IPS DF 6.9 (cell line): ENCODE measurements at regions not wholly inside any gene's neighbourhood (a gene's known extent, or its start where the extent isn't known, plus 50 kb on each side); places are given as distances from the start of the nearest gene placed in this dataset.

Source experiments
- DNase-seq: peaks from one replicate; pipeline ENCODE4 v3.0.0-alpha.2; 2013; ENCODE audit warnings: low read depth, low spot score
- H3K27ac ChIP-seq: one replicate; pipeline ENCODE4 v1.5.1; 2013; ENCODE audit warnings: low read length, control low read depth
- H3K27me3 ChIP-seq: 2 replicates; pipeline ENCODE4 v1.6.1; 2013; ENCODE audit warnings: mild to moderate bottlenecking, low read length; ENCODE audit not compliant: control insufficient read depth, insufficient read depth
- H3K36me3 ChIP-seq: 2 replicates; pipeline ENCODE4 v1.6.1; 2013; ENCODE audit warnings: low read length; ENCODE audit not compliant: control insufficient read depth, insufficient read depth
- H3K4me1 ChIP-seq: 2 replicates; pipeline ENCODE4 v1.6.1; 2013; ENCODE audit warnings: low read length; ENCODE audit not compliant: control insufficient read depth, insufficient read depth
- H3K4me3 ChIP-seq: 2 replicates; pipeline ENCODE4 v1.5.1; 2013; ENCODE audit warnings: mild to moderate bottlenecking, low read length
- H3K9me3 ChIP-seq: 2 replicates; pipeline ENCODE4 v1.6.1; 2013; ENCODE audit warnings: low read length, inconsistent platforms; ENCODE audit not compliant: control insufficient read depth, insufficient read depth
- WGBS: extraction: QIAGEN DNeasy Blood & Tissue Kit; methylation state at CpG from one replicate; pipeline ENCODE4 v1.1.7; 2013; ENCODE audit warnings: mixed read lengths, missing lambda C conversion rate; ENCODE audit not compliant: insufficient read length, insufficient coverage; 5-methylcytosine and 5-hydroxymethylcytosine counted together

GRCh38 chr4:152117054-152117453 is 356.2 kb upstream of the GATB start:
- no peak for DNase-seq
- H3K9me3 ChIP-seq, result no peaks in the 10 kb centered on the region
- H3K4me1 ChIP-seq, result no peaks in the 10 kb centered on the region
- no peak overlapping the region for H3K4me3 ChIP-seq
- H3K27ac ChIP-seq, result no peak overlapping the region
- no peaks in the 10 kb centered on the region for H3K36me3 ChIP-seq
- no CpG with 5 or more reads among the region's 3 CpGs for WGBS
- no peaks in the 10 kb centered on the region for H3K27me3 ChIP-seq

- no peak for DNase-seq
Observed at GRCh38 chr4:152115794-152116193, 355.0 kb upstream of the GATB start.

DNA sequence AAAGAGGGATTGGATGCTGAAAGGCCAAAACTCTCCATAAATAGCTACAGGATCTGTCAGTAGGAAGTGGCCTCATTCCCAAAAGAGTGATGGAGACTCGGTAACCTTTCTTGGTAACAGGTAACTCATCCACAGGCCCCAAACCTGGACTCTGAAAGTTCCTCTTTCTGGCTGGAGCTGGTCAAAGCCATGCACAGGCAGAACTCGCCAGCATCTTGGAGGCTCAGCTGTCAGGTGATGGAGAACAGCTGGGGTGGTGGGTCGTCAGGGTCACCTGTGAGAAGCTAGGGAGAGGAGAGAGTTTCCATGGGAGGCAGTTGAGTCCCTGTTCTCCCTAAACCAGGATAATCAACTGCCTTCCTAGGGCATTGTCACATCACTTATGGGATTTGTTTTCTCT is 354.3 kb upstream of the GATB start:
- no peak overlapping the region for H3K27ac ChIP-seq
- H3K36me3 ChIP-seq, result no peaks in the 10 kb centered on the region
- no peaks in the 10 kb centered on the region for H3K27me3 ChIP-seq
- no peak for DNase-seq
- no peaks in the 10 kb centered on the region for H3K4me1 ChIP-seq
- WGBS, result no CpG with 5 or more reads among the region's 3 CpGs
- H3K4me3 ChIP-seq, result no peak overlapping the region
- H3K9me3 ChIP-seq, result no peaks in the 10 kb centered on the region

More at GRCh38 chr4:152115794-152116193, 355.0 kb upstream of the GATB start:
- Histone ChIP-seq H3K9me3 (no peaks in the 10 kb centered on the region), H3K27ac (no peak overlapping the region), H3K36me3 (no peaks in the 10 kb centered on the region), H3K4me1 (no peaks in the 10 kb centered on the region), H3K27me3 (no peaks in the 10 kb centered on the region), H3K4me3 (no peak overlapping the region)
- no CpG with 5 or more reads among the region's 8 CpGs for WGBS

- Histone ChIP-seq H3K4me1 (no peaks in the 10 kb centered on the region), H3K27ac (no peak overlapping the region), H3K36me3 (no peaks in the 10 kb centered on the region), H3K9me3 (no peaks in the 10 kb centered on the region), H3K4me3 (no peak overlapping the region), H3K27me3 (no peaks in the 10 kb centered on the region)
- no CpG with 5 or more reads among the region's 3 CpGs for WGBS
- no peak for DNase-seq
Observed at GRCh38 chr4:152114562-152114961, 353.8 kb upstream of the GATB start.

- Histone ChIP-seq H3K36me3 (no peaks in the 10 kb centered on the region), H3K27ac (no peak overlapping the region), H3K9me3 (no peaks in the 10 kb centered on the region), H3K27me3 (no peaks in the 10 kb centered on the region), H3K4me3 (no peak overlapping the region), H3K4me1 (no peaks in the 10 kb centered on the region)
- WGBS, result no CpG with 5 or more reads among the region's 2 CpGs
- DNase-seq, result no peak
Observed at GRCh38 chr4:152112887-152113286, 352.1 kb upstream of the GATB start.

- H3K27ac ChIP-seq, result no peak overlapping the region
- no peak for DNase-seq
- H3K27me3 ChIP-seq, result no peaks in the 10 kb centered on the region
- no peaks in the 10 kb centered on the region for H3K36me3 ChIP-seq
- no peaks in the 10 kb centered on the region for H3K9me3 ChIP-seq
- no CpG with 5 or more reads among the region's 2 CpGs for WGBS
- no peak overlapping the region for H3K4me3 ChIP-seq
- no peaks in the 10 kb centered on the region for H3K4me1 ChIP-seq
Observed at GRCh38 chr4:152112190-152112589, 351.4 kb upstream of the GATB start.

DNA sequence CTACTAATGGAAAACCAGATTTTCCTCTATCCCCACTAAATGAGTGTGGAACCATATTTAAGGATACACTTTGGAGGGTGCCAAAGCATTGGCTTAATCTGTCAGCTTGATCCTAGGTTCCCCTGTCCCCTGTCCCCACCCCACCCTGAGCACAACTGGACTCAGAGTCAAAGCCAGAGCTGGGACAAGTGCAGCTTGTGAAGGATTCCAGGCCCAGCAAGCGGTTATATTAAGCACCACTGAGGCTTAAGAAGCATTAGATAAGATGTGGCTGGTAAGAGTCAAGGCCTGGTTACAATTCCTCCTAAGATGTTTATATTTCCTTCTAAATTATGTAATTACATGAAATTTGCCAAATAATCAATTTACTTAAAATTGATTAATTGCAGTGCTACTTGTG is 350.0 kb upstream of the GATB start:
- no CpG with 5 or more reads among the region's 1 CpG for WGBS
- H3K27me3 ChIP-seq, result no peaks in the 10 kb centered on the region

GRCh38 chr4:152109531-152110509 is 349.0 kb upstream of the GATB start:
- no peaks in the 10 kb centered on the region for H3K9me3 ChIP-seq
- no peaks in the 10 kb centered on the region for H3K36me3 ChIP-seq
- DNase-seq, result no peak
- WGBS, result no CpG with 5 or more reads among the region's 9 CpGs
- H3K27me3 ChIP-seq, result no peaks in the 10 kb centered on the region
- no peak overlapping the region for H3K4me3 ChIP-seq
- no peaks in the 10 kb centered on the region for H3K4me1 ChIP-seq
- no peak overlapping the region for H3K27ac ChIP-seq

More for the DNA sequence above, 350.0 kb upstream of the GATB start:
- Histone ChIP-seq H3K9me3 (no peaks in the 10 kb centered on the region), H3K4me3 (no peak overlapping the region), H3K4me1 (no peaks in the 10 kb centered on the region), H3K36me3 (no peaks in the 10 kb centered on the region), H3K27ac (no peak overlapping the region)
- no peak for DNase-seq

DNA sequence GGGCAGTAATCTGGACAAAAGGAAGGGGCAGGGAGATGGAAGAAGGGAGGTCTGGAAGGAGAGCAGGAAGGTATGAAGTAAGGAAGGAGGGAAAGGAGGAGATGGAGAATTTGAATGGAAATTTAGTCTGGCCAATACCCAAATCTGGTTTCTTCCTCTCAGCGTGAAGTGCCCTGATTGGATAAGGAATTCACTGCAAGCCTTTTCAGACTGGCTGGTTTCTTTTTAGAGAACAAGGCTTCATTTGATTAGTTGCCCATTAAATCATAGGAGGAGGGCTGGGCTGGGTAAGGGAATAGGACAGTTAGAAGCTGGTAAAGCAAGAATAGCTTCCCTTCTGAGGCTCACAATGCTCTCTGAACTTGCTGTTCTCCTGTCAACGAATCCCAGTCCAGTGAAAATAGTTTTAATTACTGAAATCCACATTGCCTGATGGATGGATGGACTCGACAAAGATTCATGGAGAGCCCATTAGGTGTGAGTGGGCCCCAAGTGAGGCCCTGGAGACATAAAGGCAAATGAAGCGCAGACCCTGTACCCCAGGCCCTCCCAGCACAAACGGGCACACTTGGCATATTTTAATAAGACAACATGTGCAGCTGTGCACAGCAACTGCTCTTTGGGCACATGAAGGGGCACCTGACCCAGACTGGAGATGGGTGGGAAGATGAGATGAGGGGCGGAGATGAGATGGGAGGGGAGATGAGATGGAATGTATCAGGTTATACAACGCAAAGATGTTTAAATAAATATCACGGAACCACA is 347.1 kb upstream of the GATB start:
- Histone ChIP-seq H3K27ac (no peak overlapping the region), H3K4me3 (no peak overlapping the region), H3K36me3 (no peaks in the 10 kb centered on the region), H3K4me1 (no peaks in the 10 kb centered on the region), H3K27me3 (no peaks in the 10 kb centered on the region), H3K9me3 (no peaks in the 10 kb centered on the region)
- WGBS, result 100% methylated on average over 2 of the region's 8 CpGs
- DNase-seq, result no peak

DNA sequence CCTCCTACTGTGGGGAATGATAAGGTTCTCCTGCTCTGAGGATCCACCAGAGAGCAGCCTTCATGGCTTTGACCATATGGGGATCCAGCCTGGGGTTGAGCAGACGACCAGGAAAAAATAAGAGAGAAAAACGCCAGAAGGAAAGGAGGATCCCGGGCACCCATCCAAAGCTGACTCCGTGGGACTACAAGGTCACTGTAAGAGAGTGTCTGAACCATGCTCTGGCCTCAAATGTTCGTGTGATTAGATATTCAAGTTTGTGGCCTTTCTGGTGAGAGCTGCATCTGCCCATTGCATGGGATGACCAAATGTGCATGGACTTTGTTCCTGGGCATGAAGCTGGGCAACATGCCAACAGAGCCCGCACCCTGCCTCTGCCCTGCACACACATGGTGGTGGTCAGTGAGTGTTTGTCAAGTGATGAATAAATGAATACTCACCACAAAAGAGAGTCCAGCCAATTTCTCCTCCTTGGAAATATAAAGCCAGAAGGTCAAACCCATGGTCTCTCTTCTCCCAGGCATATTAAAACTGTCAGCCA is 346.0 kb upstream of the GATB start:
- Histone ChIP-seq H3K27ac (no peak overlapping the region), H3K4me3 (no peak overlapping the region), H3K36me3 (no peaks in the 10 kb centered on the region), H3K4me1 (no peaks in the 10 kb centered on the region), H3K9me3 (no peaks in the 10 kb centered on the region), H3K27me3 (no peaks in the 10 kb centered on the region)
- DNase-seq, result no peak
- no CpG with 5 or more reads among the region's 6 CpGs for WGBS
